HG03342 (cell line): ENCODE measurements at regions not wholly inside any gene's neighbourhood (a gene's known extent, or its start where the extent isn't known, plus 50 kb on each side); places are given as distances from the start of the nearest gene placed in this dataset.
"Not testable (repeated sequence)": the region's sequence is repeated elsewhere in the genome, so short reads cannot be mapped to it uniquely, and the experiment has no call there.

Experiments
- ATAC-seq: cut with Tn5 transposase; IDR thresholded peaks from one replicate; pipeline ENCODE4 v1.9.1; 2021; ENCODE audit warnings: mild to moderate bottlenecking, moderate library complexity; ENCODE audit not compliant: unreplicated experiment

DNA sequence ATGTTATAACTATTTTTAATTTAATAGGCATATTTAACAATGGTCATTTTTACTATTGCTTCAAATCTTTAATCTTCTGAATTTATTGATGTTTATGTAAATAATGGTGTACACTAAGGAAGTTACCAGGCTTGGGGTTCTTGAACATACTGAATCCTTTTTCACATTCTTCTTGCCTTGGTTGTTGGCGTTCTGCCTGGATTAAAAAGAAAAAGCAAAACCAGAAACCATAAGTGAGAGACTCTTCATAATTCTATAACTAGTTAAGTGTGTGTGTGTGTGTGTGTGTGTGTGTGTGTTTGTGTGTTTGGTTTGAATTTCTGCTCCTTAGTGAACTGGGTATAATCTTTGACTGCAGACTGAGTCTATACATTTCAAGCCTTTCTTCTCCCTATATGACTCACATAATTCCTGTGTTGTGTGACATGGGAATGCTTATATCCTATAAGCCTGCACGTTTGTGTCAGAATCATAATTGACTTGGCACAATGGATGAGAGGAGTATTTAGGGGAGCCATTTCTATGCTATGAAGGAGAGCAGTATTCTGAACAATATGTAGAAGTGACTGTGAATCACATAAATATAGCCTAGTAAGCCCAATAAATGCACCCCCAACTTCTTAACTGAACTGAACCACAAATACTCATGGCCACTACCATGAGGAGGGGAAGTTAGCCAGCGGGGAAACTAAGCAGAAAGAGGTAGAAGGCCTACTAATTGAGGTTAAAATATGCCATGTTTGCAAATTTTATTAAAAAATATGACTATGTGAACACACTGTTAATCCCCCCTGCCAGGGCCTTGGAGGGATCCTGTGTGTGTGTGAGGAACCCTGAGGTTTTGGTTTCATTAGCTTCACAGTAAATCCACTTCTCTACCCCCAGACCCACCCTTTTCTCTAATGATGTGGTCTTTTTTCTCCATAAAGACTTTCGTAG, 425.5 kb downstream of the BCKDHB start:
- no peak for ATAC-seq

DNA sequence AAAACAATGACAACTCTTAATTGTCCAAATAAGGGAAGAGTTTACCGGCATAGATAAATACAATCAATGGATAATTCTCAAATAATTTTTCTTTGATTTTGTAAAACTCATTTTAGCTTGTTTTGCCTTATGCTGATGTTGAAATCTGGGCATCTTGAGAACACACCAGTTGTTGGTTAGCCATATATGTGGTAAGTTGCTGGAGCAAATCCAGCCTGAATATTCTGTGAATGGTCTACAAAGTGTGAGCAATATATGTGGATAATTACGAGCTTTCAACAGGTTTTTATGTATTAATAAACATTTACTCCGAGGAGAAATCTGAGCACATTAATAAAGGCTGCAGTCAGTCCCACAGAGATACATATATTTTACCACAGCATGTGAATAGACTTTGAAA, 423.6 kb downstream of the BCKDHB start:
- ATAC-seq: no peak

DNA sequence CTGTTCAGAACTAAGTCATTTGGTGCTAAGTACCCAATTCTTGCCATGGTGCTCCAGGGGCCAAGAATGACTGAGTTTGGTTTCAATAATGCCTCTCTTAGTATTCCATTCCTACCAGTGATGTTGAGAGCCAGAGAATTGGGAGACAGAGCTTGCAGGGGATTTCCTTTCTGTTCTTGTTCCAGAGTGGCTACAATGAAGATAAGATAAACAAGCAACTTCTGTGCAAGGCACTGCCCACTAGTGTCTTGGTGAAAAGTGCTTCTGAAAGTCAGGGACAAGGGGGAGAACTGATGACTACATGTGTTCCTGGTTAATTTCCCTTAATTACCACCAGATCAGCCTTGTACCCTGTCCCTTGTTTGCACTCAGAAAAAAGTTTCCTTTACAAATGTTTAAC, 421.6 kb downstream of the BCKDHB start:
- ATAC-seq: no peak

DNA sequence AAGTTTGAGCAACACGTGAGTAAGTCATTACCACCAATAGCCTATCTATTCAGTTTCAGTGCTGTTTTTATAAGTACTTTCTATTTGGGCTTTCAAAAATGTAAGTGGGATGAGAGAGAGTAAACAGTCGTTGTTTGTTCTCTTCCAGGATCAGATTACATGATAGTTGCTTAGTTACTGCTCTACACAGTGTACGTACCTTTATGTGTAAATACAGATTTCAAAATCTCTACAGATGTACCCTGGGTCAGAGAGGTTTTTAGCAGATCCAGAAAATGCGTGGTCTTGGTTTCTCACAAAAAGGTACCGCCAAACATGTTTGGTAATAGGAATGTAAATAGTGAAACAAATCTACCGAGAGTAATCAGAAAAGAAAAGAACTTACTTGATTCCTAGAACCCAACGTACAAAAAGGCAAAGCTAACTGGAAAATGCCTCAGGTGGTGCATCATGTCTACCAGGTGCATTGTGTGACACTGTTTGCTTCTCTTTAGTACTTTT, 421.1 kb downstream of the BCKDHB start:
- no peak for ATAC-seq

DNA sequence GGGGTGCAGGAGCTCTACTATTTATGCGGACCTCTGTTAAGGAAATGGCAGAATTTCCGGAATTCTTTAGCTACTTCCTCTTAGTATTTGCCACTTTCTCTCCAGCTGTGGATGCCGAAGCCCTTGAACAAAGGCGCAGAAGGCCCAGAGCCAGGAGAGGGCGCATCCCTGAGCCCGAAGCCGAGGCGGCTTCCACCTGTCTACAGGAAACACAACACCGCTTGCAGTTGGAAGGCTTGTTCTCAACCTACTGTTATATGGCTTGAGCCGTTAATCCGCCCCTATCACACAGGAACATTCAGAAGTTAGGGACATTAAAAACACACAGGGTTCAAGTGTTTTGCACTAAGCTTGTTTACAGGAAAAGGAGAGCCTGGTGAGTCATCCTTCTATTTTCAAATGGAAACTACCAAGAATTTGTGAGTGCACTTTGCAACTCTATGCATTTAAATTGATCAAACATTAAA, 417.1 kb downstream of the BCKDHB start:
- no peak for ATAC-seq

DNA sequence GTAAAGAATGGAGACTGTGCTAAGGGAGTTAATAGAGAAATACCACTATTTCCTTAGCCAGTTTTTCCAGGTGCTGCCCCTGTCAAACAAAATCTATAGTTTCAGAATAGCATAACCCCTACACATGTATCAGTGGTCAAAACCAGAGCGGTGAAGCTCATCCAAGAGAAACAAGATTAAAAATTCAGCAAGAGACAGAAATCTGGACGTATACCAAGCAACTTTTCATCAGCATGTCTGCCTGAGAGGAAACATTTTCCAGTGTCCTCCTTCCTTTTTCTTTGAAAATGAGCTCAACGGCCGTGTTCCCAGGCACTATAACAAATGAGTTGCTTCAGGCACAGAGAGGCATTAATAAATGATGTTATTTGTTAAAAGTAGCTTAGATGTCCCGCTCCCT, 416.5 kb downstream of the BCKDHB start:
- ATAC-seq: no peak

DNA sequence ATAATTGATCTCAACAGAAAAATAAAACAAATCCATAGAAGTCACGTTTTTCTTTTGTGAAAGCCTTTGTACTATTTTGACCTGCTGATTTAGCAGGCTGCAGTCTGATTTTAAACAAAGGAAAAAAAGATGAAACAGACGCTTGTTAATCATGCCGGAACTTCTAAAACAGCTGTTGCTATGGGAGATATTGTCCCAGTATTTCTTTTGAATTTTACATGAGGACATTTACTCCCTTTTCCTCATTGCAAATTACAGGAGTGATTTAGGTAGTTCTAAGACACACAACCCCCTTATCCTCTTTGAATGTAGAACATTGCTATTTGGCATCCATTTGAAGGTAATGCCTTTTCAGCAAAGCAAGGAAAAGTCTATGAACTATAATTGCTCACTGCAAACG, 416.1 kb downstream of the BCKDHB start:
- ATAC-seq: no peak

DNA sequence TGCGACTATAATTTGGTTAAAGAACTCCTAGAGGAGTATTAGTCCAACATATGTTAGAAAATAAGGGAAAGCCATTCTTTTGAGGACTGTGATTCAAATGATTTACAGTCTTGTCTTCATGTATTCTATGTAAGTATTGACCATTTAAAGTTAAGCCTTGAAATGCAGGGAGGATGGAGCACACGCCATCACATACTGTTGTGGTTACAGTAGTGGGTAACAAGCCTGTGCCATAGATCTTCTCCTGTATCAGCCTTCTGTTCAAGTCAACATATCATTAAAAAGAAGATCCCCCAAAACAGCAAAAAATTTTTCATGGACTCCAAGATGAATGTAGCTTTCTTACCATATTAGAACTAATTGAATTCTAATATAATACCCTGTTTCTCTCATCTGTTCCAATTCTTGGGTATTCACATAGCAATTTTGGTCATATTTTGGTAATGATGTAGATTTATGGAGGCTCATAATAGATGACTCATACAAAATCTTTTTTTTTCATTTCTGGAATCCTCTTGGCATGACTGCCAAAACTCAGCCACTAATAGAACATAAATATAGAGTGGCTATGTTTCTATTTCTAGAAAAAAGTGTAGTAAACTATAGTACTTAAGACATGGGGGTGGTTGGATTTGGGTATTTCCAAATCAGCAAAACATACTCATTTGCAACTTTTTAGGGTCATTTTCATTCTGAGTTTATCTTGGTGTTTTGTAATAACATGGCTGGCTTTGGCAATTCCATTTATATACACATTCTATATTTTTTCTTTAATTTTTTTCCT, 413.5 kb downstream of the BCKDHB start:
- no peak for ATAC-seq

DNA sequence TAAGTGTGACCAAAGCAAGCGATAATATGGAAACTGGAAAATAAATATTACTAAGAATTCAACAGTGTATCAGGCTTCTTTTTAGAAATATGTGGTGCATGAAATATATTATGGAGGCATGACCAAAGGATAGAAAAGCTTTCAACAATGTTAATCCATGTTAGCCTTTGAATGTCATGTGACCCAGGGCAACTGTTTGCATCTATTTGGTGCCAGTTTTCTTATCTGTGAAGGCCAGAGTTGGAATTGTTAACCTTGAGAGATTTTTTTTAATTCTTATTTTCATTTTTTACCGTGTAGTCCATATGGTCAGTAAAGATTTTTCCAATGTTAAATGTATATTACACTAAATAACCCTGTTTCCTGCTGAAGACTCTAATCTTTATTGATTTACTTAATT, 411.1 kb downstream of the BCKDHB start:
- ATAC-seq: no peak

DNA sequence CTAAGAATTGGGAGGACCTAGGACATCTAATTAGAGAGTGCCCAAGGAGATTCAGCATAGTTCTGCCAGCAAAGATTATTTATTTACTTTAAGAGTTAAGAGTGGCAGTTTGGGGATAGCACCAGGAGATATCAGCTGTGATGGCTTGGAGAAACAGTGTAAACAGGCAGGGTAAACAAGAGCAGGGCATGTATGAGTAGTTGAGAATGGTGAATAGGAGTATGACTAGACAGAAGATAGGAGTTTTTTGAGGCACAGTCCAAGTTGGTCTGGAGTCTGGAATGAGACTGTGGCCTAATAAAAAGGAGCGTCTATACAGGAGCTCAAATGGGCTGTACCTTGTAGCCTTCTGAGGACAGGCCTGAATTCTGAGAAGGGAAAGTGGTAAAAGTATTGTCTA, 404.1 kb downstream of the BCKDHB start:
- ATAC-seq: not testable (repeated sequence)

DNA sequence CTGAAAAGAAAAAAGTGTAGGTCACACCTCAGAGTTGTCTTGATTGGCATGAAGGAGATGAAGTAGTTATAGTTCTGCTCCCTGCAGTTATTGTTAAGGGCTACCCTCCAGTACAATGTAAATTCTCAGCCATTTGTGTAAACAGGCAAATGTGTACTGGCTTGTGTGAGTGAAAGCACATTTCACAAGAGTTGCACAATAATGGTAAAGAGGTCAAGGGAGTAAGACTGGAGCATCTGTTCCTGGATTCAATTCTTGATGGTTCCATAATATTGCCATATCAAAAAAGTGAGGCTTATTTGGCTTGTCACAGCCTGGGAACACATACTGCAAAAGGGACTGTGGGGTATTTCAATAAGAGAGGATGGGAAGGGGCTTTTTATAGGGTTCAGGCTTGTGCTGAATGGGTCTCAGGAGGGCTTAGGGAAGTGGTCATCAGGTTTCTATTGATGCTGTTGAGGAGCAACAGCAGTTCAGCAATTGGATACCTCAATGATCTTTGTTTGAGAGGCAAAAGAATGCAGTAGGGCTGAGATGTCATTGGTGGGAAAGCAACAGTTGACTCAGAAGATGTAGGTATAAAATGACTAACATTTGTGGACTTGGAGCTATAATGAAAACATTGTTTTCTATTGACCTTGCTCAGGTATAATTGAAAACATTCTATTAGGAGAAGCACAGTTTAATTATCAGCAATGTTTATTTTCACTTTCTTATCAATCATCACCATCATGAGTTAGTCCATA, 402.6 kb downstream of the BCKDHB start:
- no peak for ATAC-seq

DNA sequence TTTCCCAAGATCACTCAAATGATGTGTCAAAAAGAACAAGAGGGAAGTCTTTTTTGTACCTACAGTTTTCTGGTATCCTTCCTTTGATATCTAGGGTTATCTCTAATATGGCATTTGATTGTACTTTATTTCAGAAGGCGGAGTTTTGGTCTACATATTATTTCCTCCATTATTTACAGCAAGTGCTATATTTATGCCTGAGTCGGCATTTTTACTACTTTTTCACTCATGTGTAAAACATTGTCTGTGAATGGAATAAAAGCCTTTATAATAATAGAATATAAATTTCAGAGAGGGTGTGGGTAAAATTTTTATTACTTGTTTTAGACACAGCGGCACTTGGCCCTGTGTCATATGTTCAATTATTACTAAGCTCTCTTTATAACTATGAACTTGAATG, 398.4 kb downstream of the BCKDHB start:
- no peak for ATAC-seq

DNA sequence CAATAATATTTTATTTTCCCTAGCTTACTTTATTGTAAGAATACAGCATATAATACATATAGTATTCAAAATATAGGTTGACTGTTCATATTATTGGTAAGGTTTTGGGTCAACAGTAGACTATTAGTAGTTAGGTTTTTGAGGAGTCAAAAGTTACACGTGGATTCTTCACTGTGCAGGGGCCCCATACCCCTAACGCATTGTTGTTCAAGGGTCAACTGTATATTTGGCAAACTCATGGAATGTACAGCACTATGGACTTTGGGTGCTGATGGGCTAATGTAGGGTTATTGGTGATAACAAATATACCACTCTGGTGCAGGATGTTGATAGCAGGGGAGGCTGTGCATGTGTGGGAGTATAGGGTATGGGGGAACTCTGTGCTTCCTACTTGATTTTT, 397.2 kb downstream of the BCKDHB start:
- no peak for ATAC-seq

DNA sequence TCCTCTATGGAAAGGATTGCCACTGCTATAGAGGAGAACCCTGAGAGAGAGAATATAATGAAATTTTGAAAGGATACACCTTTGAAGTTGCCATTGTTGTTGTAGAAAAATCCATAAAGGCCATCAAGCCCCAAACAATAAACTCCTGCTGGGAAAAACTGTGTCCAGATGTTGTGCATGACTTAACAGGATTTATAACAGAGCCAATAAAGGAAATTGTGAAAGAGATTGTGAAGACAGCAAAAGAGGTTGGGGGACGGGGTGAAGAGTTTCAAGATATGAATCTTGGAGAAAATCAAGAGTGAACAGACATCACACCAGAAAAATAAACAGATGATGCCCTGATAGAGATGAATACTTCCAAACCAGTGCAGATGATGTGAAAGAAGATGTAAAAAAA, 396.4 kb downstream of the BCKDHB start:
- ATAC-seq: no peak

DNA sequence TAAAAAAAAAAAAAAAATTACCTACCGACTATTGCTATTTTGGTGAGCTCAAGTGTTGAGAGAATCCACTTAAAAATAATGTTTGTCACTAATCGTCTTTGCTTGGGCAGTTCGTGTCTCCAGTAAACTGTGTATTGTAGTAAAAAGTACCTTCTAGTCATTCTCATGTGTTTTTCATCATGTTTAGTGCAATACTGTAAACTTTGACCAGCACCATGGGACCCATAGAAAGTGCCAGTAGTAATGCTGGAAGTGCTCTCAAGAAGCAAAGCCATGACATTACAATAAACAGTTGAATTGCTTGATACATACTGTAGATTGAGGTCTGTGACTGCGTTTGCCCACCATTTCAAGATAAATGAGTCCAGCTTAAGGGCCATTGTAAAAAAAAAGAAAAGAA, 395.2 kb downstream of the BCKDHB start:
- no peak for ATAC-seq

DNA sequence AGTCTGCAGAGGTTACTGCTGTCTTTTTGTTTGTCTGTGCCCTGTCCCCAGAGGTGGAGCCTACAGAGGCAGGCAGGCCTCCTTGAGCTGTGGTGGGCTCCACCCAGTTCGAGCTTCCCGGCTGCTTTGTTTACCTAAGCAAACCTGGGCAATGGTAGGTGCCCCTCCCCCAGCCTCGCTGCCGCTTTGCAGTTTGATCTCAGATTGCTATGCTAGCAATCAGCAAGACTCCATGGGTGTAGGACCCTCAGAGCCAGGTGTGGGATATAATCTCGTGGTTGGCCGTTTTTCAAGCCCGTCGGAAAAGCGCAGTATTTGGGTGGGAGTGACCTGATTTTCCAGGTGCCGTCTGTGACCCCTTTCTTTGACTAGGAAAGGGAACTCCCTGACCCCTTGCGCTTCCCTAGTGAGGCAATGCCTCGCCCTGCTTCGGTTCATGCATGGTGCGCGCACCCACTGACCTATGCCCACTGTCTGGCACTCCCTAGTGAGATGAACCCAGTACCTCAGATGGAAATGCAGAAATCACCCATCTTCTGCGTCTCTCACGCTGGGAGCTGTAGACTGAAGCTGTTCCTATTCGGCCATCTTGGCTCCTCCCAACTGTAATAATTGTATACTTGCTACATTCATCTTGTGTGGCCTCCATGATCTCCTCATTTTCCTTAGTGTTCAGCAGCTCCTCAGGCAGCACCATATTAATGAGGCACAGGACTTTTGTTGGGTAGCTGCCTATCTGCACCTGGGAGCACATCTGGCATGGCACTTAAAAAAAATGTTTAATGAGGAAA, 391.4 kb downstream of the BCKDHB start:
- not testable (repeated sequence) for ATAC-seq

DNA sequence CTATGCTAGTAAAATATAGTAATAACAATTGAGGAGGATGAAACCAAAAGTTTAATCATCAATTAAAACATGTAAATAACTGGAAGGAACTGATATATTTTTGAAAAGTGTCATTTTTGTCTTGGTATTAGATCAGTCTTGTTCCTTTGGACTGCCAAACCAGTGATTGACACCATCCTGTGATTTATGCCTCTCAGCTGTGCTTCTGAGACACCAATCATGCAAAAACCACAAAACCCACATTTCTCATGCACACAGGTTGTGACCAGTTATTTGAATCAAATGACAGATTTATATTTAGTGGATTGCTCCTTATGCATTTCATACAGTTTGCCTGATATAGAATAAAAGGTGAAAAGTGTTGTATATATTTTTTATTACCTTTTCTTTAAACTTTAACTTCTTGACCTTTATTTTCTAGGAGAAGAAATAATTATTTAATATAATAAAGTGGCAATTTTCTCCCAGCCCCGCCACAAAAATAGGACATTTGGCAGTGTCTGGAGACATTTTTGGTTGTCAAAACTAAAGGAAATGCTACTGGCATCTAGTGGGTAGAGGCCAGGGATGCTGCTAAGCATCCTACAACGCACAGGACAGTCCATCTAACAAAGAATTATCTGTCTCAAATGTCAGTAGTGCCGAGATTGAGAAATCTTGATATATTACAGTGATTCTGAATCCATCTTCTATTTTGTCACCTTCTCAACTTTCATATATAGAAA, 383.6 kb downstream of the BCKDHB start:
- ATAC-seq: no peak

DNA sequence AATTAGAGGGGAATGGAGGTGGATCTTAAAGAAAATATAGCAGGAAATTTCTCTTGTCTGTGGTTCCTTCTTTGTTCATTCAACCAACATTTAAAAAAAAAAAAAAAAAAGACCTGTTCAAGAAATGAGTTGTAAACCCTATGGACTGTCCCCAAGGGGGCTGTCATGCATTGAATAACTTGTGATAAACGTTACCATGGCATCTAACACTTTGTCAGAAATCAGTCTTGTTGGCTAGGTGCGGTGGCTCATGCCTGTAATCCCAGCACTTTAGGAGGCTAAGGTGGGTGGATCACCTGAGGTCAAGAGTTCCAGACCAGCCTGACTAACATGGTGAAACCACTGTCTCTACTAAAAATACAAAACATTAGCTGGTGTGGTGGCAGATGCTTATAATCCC, 381.7 kb downstream of the BCKDHB start:
- ATAC-seq: peak; percentile 67

DNA sequence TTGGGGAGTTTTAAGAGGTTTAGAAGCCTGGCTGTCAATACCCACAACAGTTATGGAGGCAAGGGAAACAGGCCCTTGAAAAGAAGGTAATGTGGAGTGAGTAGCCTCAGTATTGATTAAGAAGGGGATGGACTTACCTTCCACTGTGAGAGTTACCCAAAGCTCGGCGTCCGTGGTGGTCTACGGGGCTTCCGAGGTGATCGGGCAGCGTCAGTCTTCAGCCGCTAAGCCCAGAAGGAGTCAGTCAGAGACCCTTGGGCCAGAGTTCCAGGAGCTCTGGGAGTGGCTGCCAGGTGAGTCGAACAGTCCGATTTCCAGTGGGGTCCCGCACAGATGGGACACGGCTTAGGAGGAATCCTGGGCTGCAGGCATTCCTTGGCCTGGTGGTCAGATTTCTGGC, 379.0 kb downstream of the BCKDHB start:
- not testable (repeated sequence) for ATAC-seq

DNA sequence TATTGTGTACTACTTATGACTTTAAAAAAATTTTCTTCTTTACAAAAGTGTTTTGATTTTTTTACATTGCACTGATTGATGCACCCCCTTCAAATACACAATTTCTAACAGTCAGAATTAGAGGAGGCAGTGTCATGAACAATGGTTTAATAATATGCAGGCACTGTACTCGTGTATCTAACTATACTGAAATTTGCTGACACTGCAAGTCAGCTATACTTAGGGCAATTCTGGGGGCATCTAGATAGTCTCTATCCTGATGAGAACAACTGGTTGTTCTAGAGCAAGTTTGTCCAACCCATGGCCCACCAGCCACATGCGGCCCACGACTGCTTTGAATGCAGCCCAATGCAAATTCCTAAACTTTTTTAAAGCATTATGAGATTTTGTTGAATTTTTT, 375.6 kb downstream of the BCKDHB start:
- no peak for ATAC-seq
